Breast epithelium (tissue), 4 donors: ENCODE measurements at regions not wholly inside any gene's neighbourhood (a gene's known extent, or its start where the extent isn't known, plus 50 kb on each side); places are given as distances from the start of the nearest gene placed in this dataset.

Source experiments
- DNase-seq, 2 donors: peaks; one replicate each; pipeline ENCODE4 v3.0.0-alpha.2; 2019; ENCODE audit warnings: low spot score in 2 of 2
- H3K27ac ChIP-seq, 2 donors: fragments of 200-600 bp; sonication (generic) in 1 of 2; one replicate each; pipeline ENCODE4 v1.5.1; 2016 to 2019; ENCODE audit warnings: mild to moderate bottlenecking in 1 of 2
- H3K27me3 ChIP-seq, 2 donors: fragments of 200-600 bp; sonication (generic) in 1 of 2; one replicate each; pipeline versions ENCODE4 v1.5.1 to v1.6.0; 2017 to 2019; ENCODE audit warnings: control low read depth in 1 of 2, mild to moderate bottlenecking in 1 of 2
- H3K36me3 ChIP-seq: fragments of 200-600 bp; one replicate; pipeline ENCODE4 v1.5.1; 2019
- H3K4me1 ChIP-seq, 2 donors: fragments of 200-600 bp; sonication (generic); one replicate each; pipeline ENCODE4 v1.5.1; 2016 to 2019; ENCODE audit warnings: control low read depth in 1 of 2
- H3K4me3 ChIP-seq, 3 donors: fragments of 200-600 bp; sonication (generic); 1 replicate in 2 of 3; 2 replicates in 1 of 3; pipeline ENCODE4 v1.5.1; 2016 to 2019; ENCODE audit warnings: mild to moderate bottlenecking in 3 of 3, moderate library complexity in 2 of 3
- H3K9me3 ChIP-seq, 2 donors: fragments of 200-600 bp; sonication (generic) in 1 of 2; one replicate each; pipeline ENCODE4 v1.5.1; 2016 to 2019; ENCODE audit warnings: control low read depth in 1 of 2
- POLR2A ChIP-seq: fragments of 450-650 bp; IDR thresholded peaks from one replicate; pipeline ENCODE4 v1.6.1; 2016; ENCODE audit warnings: antibody characterized with exemption, mild to moderate bottlenecking, moderate library complexity
- POLR2AphosphoS5 ChIP-seq, 3 donors: sonication (generic); formaldehyde crosslinking; IDR thresholded peaks; one replicate each; pipeline ENCODE4 v1.6.1; 2017; ENCODE audit warnings: antibody characterized with exemption in 3 of 3
- intact Hi-C: fragments of 100-400 bp; cut with DNase I; formaldehyde crosslinking; loops from one replicate; pipeline ENCODE4 v1.15.1; 2023; ENCODE audit warnings: low total_unique reads
- TF ChIP-seq, protein P1 (sequence below), 3 donors: fragments of 450-650 bp; IDR thresholded peaks; one replicate each; pipeline ENCODE4 v1.5.1; 2016 to 2017; ENCODE audit warnings: antibody characterized with exemption in 3 of 3, mild to moderate bottlenecking in 3 of 3, moderate library complexity in 3 of 3

DNA sequence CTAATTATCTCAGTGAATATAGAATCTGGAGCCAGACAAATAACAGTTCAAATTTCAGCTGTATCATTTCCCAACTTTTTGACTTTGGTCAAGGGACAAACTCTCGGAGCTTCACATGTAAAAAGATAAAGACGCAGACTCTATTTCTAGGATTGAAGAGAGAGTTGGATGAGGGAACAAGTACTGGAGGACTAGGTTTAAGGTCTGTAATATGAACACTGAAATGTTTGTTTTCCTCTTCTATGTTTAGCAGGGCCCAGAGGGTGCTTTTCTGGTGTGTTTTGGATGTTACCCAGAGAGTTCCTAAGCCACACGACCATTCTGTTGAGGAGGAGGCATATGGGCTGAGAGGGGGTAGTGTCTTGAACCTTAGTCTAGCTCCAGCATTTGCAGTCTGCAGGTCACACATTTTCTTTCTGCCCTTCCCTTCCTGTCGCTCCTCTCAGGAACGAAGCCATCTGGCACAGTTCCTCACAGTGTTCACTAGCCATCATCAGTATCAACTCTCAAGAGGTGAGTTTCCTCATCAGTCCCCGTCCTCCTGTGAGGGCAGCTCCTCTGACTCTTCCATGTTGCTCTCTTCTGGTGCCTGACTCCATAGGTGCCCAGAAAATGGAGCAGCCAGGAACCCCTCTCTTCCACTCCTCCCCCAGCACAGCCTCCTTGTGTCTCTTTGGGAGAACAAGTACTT lies 250.1 kb downstream of the SQOR start:
- Histone ChIP-seq H3K27ac (no peak overlapping the region), H3K27me3 (no peaks in the 10 kb centered on the region), H3K9me3 (peaks cover 0 to 5% of the 10 kb centered on the region in 2 donors), H3K4me3 (no peak overlapping the region), H3K4me1 (no peaks in the 10 kb centered on the region), H3K36me3 (no peaks in the 10 kb centered on the region)
- intact Hi-C loops: no loop called here
- DNase-seq: no peak
- TF ChIP-seq POLR2A (no peak), POLR2AphosphoS5 (IDR thresholded peaks at IDR 0.05) (no peak)
- TF ChIP-seq, protein P1, sequence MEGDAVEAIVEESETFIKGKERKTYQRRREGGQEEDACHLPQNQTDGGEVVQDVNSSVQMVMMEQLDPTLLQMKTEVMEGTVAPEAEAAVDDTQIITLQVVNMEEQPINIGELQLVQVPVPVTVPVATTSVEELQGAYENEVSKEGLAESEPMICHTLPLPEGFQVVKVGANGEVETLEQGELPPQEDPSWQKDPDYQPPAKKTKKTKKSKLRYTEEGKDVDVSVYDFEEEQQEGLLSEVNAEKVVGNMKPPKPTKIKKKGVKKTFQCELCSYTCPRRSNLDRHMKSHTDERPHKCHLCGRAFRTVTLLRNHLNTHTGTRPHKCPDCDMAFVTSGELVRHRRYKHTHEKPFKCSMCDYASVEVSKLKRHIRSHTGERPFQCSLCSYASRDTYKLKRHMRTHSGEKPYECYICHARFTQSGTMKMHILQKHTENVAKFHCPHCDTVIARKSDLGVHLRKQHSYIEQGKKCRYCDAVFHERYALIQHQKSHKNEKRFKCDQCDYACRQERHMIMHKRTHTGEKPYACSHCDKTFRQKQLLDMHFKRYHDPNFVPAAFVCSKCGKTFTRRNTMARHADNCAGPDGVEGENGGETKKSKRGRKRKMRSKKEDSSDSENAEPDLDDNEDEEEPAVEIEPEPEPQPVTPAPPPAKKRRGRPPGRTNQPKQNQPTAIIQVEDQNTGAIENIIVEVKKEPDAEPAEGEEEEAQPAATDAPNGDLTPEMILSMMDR (IDR thresholded peaks at IDR 0.05): no peak

DNA sequence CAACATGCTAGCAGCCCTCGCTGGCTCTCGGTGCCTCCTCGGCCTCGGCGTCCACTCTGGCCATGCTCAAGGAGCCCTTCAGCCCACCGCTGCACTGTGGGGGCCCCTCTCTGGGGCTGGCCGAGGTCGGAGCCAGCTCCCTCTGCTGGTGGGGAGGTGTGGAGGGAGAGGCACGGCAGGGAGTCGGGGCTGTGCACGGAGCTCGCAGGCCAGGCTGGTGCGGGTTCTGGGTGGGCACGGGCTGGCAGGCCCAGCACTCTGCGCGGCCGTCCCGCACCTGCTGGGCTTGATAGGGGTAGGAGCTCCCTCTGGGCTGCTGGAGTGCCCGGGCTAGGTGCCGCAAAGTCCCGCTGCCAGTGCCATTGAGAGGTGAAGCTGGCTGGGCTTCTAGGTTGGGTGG lies 251.0 kb downstream of the SQOR start:
- Histone ChIP-seq H3K4me3 (no peak overlapping the region), H3K4me1 (no peaks in the 10 kb centered on the region), H3K27me3 (no peaks in the 10 kb centered on the region), H3K9me3 (peaks cover 0 to 5% of the 10 kb centered on the region in 2 donors), H3K36me3 (no peaks in the 10 kb centered on the region), H3K27ac (no peak overlapping the region)
- TF ChIP-seq POLR2AphosphoS5 (IDR thresholded peaks at IDR 0.05) (no peak), POLR2A (no peak)
- TF ChIP-seq, protein P1 (IDR thresholded peaks at IDR 0.05): no peak
- intact Hi-C loops: no loop called here
- DNase-seq: no peak

DNA sequence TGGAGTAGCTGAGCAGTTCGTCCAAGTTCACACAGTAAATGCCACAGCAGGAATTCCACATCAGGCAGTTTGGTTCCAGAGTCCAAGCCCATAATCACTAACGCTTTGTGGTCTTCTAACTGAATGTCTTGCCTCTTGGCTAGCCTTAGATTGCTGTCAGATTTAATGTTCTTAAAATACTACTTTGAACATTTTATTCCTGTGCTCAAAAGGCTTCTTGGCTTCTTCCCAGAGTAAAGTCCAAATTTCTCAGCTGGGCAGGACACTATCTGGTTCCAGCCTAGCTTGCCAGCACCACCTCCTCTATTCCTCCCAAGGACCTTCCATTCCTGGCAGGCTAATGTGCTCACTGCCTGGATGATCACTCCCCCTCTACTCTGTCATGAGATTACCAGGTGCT lies 256.9 kb downstream of the SQOR start:
- TF ChIP-seq, protein P1 (IDR thresholded peaks at IDR 0.05): no peak
- TF ChIP-seq POLR2A: no peak
- TF ChIP-seq POLR2AphosphoS5 (IDR thresholded peaks at IDR 0.05): no peak
- no peaks in the 10 kb centered on the region for H3K27me3 ChIP-seq
- no peak overlapping the region for H3K4me3 ChIP-seq
- no peaks in the 10 kb centered on the region for H3K4me1 ChIP-seq
- intact Hi-C loops: no loop called here
- no peaks in the 10 kb centered on the region for H3K36me3 ChIP-seq
- no peaks in the 10 kb centered on the region for H3K9me3 ChIP-seq
- H3K27ac ChIP-seq: no peak overlapping the region
- no peak for DNase-seq

- no peak for DNase-seq
- intact Hi-C loops: no loop called here
- no peaks in the 10 kb centered on the region for H3K36me3 ChIP-seq
- H3K27ac ChIP-seq: no peak overlapping the region
- TF ChIP-seq, protein P1 (IDR thresholded peaks at IDR 0.05): no peak
- TF ChIP-seq POLR2A: no peak
- no peak for TF ChIP-seq POLR2AphosphoS5 (IDR thresholded peaks at IDR 0.05)
- H3K4me1 ChIP-seq: no peaks in the 10 kb centered on the region
- no peaks in the 10 kb centered on the region for H3K27me3 ChIP-seq
- H3K9me3 ChIP-seq: no peaks in the 10 kb centered on the region
- no peak overlapping the region for H3K4me3 ChIP-seq
Observed at GRCh38 chr15:45892182-45892581, 257.4 kb downstream of the SQOR start.

DNA sequence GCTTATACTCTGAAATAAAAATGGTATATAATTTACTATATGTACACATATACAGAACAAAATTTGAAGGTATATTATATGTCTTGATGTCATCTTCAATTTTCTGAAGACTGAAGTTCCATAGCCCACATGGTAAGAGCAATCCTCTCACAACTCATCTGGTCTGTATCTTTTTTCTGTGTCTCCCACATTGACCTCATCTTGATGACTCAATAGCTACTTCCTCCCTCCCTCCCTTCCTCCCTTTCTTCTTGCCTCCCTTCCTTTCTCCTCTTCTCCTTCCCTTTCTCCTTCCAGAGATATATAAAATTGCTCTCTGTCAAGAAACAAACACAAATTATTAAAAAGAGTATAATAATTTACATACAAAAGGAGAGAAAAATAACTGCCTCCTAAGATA lies 268.5 kb downstream of the SQOR start:
- intact Hi-C loops: no loop called here
- no peak overlapping the region for H3K4me3 ChIP-seq
- H3K9me3 ChIP-seq: no peaks in the 10 kb centered on the region
- no peaks in the 10 kb centered on the region for H3K4me1 ChIP-seq
- no peak overlapping the region for H3K27ac ChIP-seq
- no peak for DNase-seq
- H3K27me3 ChIP-seq: no peaks in the 10 kb centered on the region
- no peaks in the 10 kb centered on the region for H3K36me3 ChIP-seq
- TF ChIP-seq POLR2AphosphoS5 (IDR thresholded peaks at IDR 0.05): no peak
- TF ChIP-seq, protein P1 (IDR thresholded peaks at IDR 0.05): no peak
- TF ChIP-seq POLR2A: no peak
